CD4-positive, alpha-beta memory T cell (primary cell): ENCODE measurements at regions not wholly inside any gene's neighbourhood (a gene's known extent, or its start where the extent isn't known, plus 50 kb on each side); places are given as distances from the start of the nearest gene placed in this dataset.
"Not testable (repeated sequence)": the region's sequence is repeated elsewhere in the genome, so short reads cannot be mapped to it uniquely, and the experiment has no call there.

Source experiments
- CTCF ChIA-PET: fragments of 350-600 bp; sonication (Branson Sonifier 250); formaldehyde crosslinking; loops from one replicate; lab custom pipeline; 2021; ENCODE audit warnings: inconsistent platforms; ENCODE audit not compliant: partially characterized antibody; lab: Charles Lee
- POLR2A ChIA-PET: fragments of 350-600 bp; sonication (Branson Sonifier 250); formaldehyde crosslinking; loops from one replicate; lab custom pipeline; 2021; ENCODE audit not compliant: partially characterized antibody; lab: Charles Lee
- DNase-seq, 5 donors: peaks; one replicate each; pipeline versions ENCODE4 v3.0.0 to v3.0.0-alpha.2; 2020 to 2022; ENCODE audit warnings: mixed read lengths in 1 of 5
- H3K27ac ChIP-seq: one replicate; pipeline ENCODE4 v1.7.0; 2013; ENCODE audit warnings: low read depth, low read length
- H3K27me3 ChIP-seq: 2 replicates; pipeline ENCODE4 v1.7.0; 2013; ENCODE audit warnings: mild to moderate bottlenecking, low read length, moderate library complexity; ENCODE audit not compliant: insufficient read depth
- H3K36me3 ChIP-seq: 2 replicates; pipeline ENCODE4 v1.7.0; 2013; ENCODE audit warnings: mild to moderate bottlenecking, low read length, moderate library complexity; ENCODE audit not compliant: insufficient read depth
- H3K4me1 ChIP-seq: 2 replicates; pipeline ENCODE4 v1.7.0; 2013; ENCODE audit warnings: mild to moderate bottlenecking, low read length, moderate library complexity; ENCODE audit not compliant: insufficient read depth
- H3K4me3 ChIP-seq, 2 donors: one replicate each; pipeline ENCODE4 v1.7.0; 2013; ENCODE audit warnings: low read length in 2 of 2, mild to moderate bottlenecking in 1 of 2
- H3K9me3 ChIP-seq, 2 donors: one replicate each; pipeline ENCODE4 v1.7.0; 2013; ENCODE audit warnings: low read length in 2 of 2, control low read depth in 1 of 2; ENCODE audit not compliant: control insufficient read depth in 1 of 2
- H3K27ac Mint-ChIP-seq, 7 donors: one replicate each; pipeline ENCODE4 v1.8.0; 2020 to 2021; ENCODE audit warnings: mixed read lengths in 7 of 7, mild to moderate bottlenecking in 6 of 7, inconsistent platforms in 3 of 7, moderate library complexity in 3 of 7
- H3K27me3 Mint-ChIP-seq, 2 donors: one replicate each; pipeline ENCODE4 v1.8.0; 2020 to 2021; ENCODE audit warnings: mixed read lengths in 2 of 2
- H3K36me3 Mint-ChIP-seq, 2 donors: one replicate each; pipeline ENCODE4 v1.8.0; 2020 to 2021; ENCODE audit warnings: mixed read lengths in 2 of 2, inconsistent platforms in 1 of 2, mild to moderate bottlenecking in 1 of 2
- H3K4me1 Mint-ChIP-seq, 4 donors: one replicate each; pipeline ENCODE4 v1.8.0; 2020 to 2021; ENCODE audit warnings: mixed read lengths in 4 of 4, mild to moderate bottlenecking in 1 of 4
- H3K4me3 Mint-ChIP-seq, 8 donors: one replicate each; pipeline ENCODE4 v1.8.0; 2020 to 2021; ENCODE audit warnings: mixed read lengths in 8 of 8, mild to moderate bottlenecking in 7 of 8, moderate library complexity in 6 of 8, inconsistent platforms in 3 of 8
- H3K9me3 Mint-ChIP-seq, 8 donors: one replicate each; pipeline ENCODE4 v1.8.0; 2020 to 2021; ENCODE audit warnings: mixed read lengths in 8 of 8, mild to moderate bottlenecking in 5 of 8, inconsistent platforms in 3 of 8, moderate library complexity in 1 of 8
- intact Hi-C: fragments of 100-400 bp; cut with micrococcal nuclease; formaldehyde crosslinking; loops from one replicate; pipeline ENCODE4 v1.15.1; 2023

DNA sequence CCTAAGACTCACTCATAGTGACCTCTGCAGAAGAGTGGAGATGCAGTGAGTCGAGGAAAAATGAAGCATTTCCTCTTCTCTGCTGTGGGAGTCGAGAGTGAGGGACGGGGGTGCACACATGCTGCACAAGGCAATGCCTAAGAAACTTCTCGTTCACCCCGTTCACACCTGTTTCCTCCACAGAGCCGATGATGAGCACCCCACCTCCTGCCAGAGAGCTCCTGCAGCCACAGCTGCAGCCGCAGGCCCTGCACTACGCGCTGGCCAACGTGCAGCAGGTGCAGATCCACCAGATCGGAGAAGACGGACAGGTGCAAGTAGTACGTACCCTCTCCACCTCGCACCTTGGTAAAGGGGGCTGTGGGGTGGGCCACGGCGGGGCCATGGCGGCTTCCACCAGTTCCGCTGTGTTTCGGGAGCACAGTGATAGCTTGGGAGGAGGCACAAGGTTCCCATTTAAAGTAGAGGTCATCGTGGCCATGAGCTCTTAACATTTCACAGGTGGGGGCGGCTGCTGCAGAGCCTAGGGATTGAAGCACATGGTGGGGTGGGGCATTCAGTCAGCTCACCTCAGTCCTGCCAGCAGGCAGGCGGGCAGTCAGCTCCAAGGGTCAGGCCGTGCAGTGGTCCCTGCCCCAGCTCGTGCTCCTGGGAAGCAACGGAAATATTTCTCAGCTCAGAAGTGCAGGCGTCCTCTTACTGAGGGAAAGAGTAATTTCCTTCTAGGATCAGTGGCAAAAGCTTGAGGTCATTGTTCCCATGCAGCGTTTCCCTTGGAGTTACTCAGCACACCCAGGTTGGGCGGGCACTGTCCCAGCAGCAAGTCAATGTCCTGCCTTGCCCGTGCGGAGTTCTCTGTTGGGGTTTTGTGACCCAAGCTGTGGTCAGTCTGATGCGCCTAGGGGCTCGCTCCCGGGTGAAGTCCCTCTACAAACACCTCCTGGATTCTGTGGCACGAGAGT, 80.1 kb downstream of the NPIPB11 start:
- H3K9me3 Mint-ChIP-seq, H3K4me3 ChIP-seq, H3K27me3 Mint-ChIP-seq, POLR2A ChIA-PET, intact Hi-C loops, H3K4me1 Mint-ChIP-seq, H3K9me3 ChIP-seq, H3K27ac Mint-ChIP-seq, H3K27me3 ChIP-seq, CTCF ChIA-PET, DNase-seq, H3K4me1 ChIP-seq, H3K27ac ChIP-seq, H3K36me3 ChIP-seq, H3K4me3 Mint-ChIP-seq, H3K36me3 Mint-ChIP-seq: not testable (repeated sequence)

GRCh38 chr16:29323725-29324124, 82.8 kb downstream of the NPIPB11 start:
- H3K27ac ChIP-seq, H3K36me3 ChIP-seq, H3K27me3 ChIP-seq, H3K4me1 Mint-ChIP-seq, H3K4me1 ChIP-seq, H3K36me3 Mint-ChIP-seq, DNase-seq, H3K9me3 Mint-ChIP-seq, H3K4me3 ChIP-seq, CTCF ChIA-PET, H3K9me3 ChIP-seq, intact Hi-C loops, POLR2A ChIA-PET, H3K27me3 Mint-ChIP-seq, H3K4me3 Mint-ChIP-seq: not testable (repeated sequence)
- H3K27ac Mint-ChIP-seq: peak overlapping the region in 1 of 7 donors; percentile 50

DNA sequence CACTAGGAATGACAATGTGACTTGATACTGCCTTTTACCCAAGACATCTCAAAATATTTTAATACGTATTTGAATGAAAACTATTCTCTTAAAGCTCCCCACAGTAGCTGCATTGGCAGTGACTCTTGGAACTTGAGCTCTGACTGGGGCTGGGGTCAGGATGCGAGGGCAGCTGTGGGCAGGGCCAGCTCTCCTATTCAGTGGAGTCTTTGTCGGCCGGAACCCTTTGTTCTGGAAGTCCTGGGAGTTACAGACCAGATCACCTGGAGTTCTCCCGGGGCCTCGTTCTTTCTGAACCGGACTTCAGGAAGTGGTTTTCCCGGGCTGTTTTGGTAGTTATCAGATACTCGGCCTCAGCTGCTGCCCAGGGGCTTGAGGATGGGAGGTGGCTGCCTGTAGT, 84.9 kb downstream of the NPIPB11 start:
- H3K4me3 Mint-ChIP-seq: no peak overlapping the region
- no peaks in the 10 kb centered on the region for H3K27me3 ChIP-seq
- H3K4me1 Mint-ChIP-seq: no peaks in the 10 kb centered on the region
- no peak for DNase-seq
- no peaks in the 10 kb centered on the region for H3K4me1 ChIP-seq
- peaks cover 0 to 2% (median 0%) of the 10 kb centered on the region in 8 donors for H3K9me3 Mint-ChIP-seq
- CTCF ChIA-PET: no interaction called here
- H3K27ac ChIP-seq: no peak overlapping the region
- intact Hi-C loops: no loop called here
- POLR2A ChIA-PET: no interaction called here
- H3K27me3 Mint-ChIP-seq: no peaks in the 10 kb centered on the region
- peak overlapping the region in 1 of 7 donors; percentile 68 for H3K27ac Mint-ChIP-seq
- H3K4me3 ChIP-seq: no peak overlapping the region
- no peaks in the 10 kb centered on the region for H3K36me3 ChIP-seq
- peaks cover 0 to 2% of the 10 kb centered on the region in 2 donors for H3K36me3 Mint-ChIP-seq
- H3K9me3 ChIP-seq: no peaks in the 10 kb centered on the region

DNA sequence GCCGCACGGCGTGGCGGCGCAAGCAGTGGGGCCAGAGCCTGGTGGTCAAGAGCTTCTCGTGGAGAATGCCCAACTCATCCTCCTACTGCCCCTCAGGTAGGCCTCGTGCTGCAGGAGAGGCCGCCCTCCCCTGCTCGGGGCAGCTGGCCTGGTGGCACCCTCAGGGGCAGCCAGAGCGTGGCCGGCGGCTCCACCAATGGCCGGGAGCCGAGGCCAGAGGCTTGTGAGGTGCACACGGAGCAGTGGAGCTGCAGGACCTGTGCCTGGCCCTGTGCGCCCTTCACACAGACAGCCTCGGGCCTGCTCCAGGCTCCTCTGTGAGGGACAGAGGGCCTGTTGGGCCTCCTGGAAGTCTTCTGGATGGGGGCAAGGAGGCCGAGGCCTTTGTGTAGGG, 85.5 kb downstream of the NPIPB11 start:
- H3K36me3 Mint-ChIP-seq: peaks cover 0 to 2% of the 10 kb centered on the region in 2 donors
- H3K36me3 ChIP-seq: no peaks in the 10 kb centered on the region
- DNase-seq: no peak
- no peak overlapping the region for H3K27ac ChIP-seq
- no peaks in the 10 kb centered on the region for H3K4me1 Mint-ChIP-seq
- no peak overlapping the region for H3K4me3 Mint-ChIP-seq
- no peaks in the 10 kb centered on the region for H3K27me3 ChIP-seq
- peak overlapping the region in 1 of 7 donors; percentile 68 for H3K27ac Mint-ChIP-seq
- H3K9me3 Mint-ChIP-seq: peaks cover 0 to 2% (median 0%) of the 10 kb centered on the region in 8 donors
- H3K4me1 ChIP-seq: no peaks in the 10 kb centered on the region
- no peaks in the 10 kb centered on the region for H3K9me3 ChIP-seq
- H3K27me3 Mint-ChIP-seq: no peaks in the 10 kb centered on the region
- intact Hi-C loops: no loop called here
- CTCF ChIA-PET: no interaction called here
- H3K4me3 ChIP-seq: no peak overlapping the region
- POLR2A ChIA-PET: no interaction called here

GRCh38 chr16:29320274-29320999, 86.1 kb downstream of the NPIPB11 start:
- CTCF ChIA-PET: no interaction called here
- POLR2A ChIA-PET: no interaction called here
- H3K27ac Mint-ChIP-seq: no peak overlapping the region
- H3K27me3 Mint-ChIP-seq: no peaks in the 10 kb centered on the region
- H3K9me3 ChIP-seq: no peaks in the 10 kb centered on the region
- intact Hi-C loops: no loop called here
- no peaks in the 10 kb centered on the region for H3K4me1 ChIP-seq
- no peak overlapping the region for H3K27ac ChIP-seq
- H3K27me3 ChIP-seq: no peaks in the 10 kb centered on the region
- DNase-seq: no peak
- H3K9me3 Mint-ChIP-seq: peaks cover 0 to 2% (median 0%) of the 10 kb centered on the region in 8 donors
- H3K4me3 ChIP-seq: no peak overlapping the region
- H3K36me3 ChIP-seq: no peaks in the 10 kb centered on the region
- H3K4me1 Mint-ChIP-seq: no peaks in the 10 kb centered on the region
- peaks cover 0 to 2% of the 10 kb centered on the region in 2 donors for H3K36me3 Mint-ChIP-seq
- H3K4me3 Mint-ChIP-seq: no peak overlapping the region

GRCh38 chr16:29319726-29320125, 86.8 kb downstream of the NPIPB11 start:
- Mint-ChIP-seq H3K4me3 (no peak overlapping the region), H3K27ac (peak overlapping the region in 1 of 7 donors; percentile 52), H3K36me3 (peaks cover 0 to 2% of the 10 kb centered on the region in 2 donors), H3K4me1 (no peaks in the 10 kb centered on the region), H3K9me3 (peaks cover 0 to 2% (median 0%) of the 10 kb centered on the region in 8 donors), H3K27me3 (no peaks in the 10 kb centered on the region)
- H3K9me3 ChIP-seq: no peaks in the 10 kb centered on the region
- intact Hi-C loops: no loop called here
- no peaks in the 10 kb centered on the region for H3K27me3 ChIP-seq
- DNase-seq: no peak
- ChIA-PET POLR2A (no interaction called here), CTCF (no interaction called here)
- H3K36me3 ChIP-seq: no peaks in the 10 kb centered on the region
- H3K4me3 ChIP-seq: no peak overlapping the region
- no peak overlapping the region for H3K27ac ChIP-seq
- no peaks in the 10 kb centered on the region for H3K4me1 ChIP-seq

- H3K9me3 ChIP-seq, H3K27me3 ChIP-seq, H3K4me3 ChIP-seq, H3K36me3 ChIP-seq, POLR2A ChIA-PET, H3K4me1 ChIP-seq, H3K9me3 Mint-ChIP-seq, CTCF ChIA-PET, intact Hi-C loops, DNase-seq, H3K27me3 Mint-ChIP-seq, H3K4me3 Mint-ChIP-seq, H3K27ac Mint-ChIP-seq, H3K36me3 Mint-ChIP-seq, H3K27ac ChIP-seq, H3K4me1 Mint-ChIP-seq: not testable (repeated sequence)
Measured at GRCh38 chr16:29318561-29318968, 87.9 kb downstream of the NPIPB11 start.
